Neural progenitor cell (in vitro differentiated cells): ENCODE measurements at regions not wholly inside any gene's neighbourhood (a gene's known extent, or its start where the extent isn't known, plus 50 kb on each side); places are given as distances from the start of the nearest gene placed in this dataset.

ENCODE experiments used
- EZH2phosphoT487 ChIP-seq: fragments of 200-600 bp; sonication (generic); IDR thresholded peaks from 2 replicates; pipeline ENCODE4 v1.6.1; 2017; ENCODE audit warnings: antibody characterized with exemption
- TF ChIP-seq, protein P1 (sequence below): fragments of 200-600 bp; sonication (generic); IDR thresholded peaks from 2 replicates; pipeline ENCODE4 v1.5.1; 2017; ENCODE audit warnings: antibody characterized with exemption, mild to moderate bottlenecking

- TF ChIP-seq EZH2phosphoT487 = no peak
- TF ChIP-seq, protein P1, sequence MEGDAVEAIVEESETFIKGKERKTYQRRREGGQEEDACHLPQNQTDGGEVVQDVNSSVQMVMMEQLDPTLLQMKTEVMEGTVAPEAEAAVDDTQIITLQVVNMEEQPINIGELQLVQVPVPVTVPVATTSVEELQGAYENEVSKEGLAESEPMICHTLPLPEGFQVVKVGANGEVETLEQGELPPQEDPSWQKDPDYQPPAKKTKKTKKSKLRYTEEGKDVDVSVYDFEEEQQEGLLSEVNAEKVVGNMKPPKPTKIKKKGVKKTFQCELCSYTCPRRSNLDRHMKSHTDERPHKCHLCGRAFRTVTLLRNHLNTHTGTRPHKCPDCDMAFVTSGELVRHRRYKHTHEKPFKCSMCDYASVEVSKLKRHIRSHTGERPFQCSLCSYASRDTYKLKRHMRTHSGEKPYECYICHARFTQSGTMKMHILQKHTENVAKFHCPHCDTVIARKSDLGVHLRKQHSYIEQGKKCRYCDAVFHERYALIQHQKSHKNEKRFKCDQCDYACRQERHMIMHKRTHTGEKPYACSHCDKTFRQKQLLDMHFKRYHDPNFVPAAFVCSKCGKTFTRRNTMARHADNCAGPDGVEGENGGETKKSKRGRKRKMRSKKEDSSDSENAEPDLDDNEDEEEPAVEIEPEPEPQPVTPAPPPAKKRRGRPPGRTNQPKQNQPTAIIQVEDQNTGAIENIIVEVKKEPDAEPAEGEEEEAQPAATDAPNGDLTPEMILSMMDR = no peak
Measured at GRCh38 chr18:5668087-5668715, 124.4 kb upstream of the EPB41L3 start.
